Eye (tissue), 1 donor: ENCODE measurements at regions not wholly inside any gene's neighbourhood (a gene's known extent, or its start where the extent isn't known, plus 50 kb on each side); places are given as distances from the start of the nearest gene placed in this dataset.

Experiments
- DNase-seq: peaks from one replicate; pipeline ENCODE4 v3.0.0-alpha.2; 2015

DNA sequence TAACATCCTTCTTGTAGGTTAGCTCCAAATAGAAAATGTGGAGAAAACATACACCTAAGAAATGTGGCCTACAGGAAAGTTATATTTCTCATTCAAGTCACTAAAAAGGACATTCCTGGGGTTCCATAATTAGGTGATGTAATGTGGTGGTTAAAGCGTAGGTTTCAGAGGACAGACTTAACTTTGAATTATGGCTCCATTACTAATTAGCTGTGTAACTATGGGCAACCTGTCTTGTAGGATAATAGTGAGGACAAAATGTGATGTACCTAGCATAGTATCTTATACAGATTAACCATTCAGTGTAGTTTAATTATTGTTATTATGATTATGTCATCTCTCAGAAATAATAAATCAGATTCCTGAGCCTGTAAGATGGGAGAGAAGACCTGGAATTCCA, 602.5 kb downstream of the TSN start:
- no peak for DNase-seq

- no peak for DNase-seq
These were observed 603.3 kb downstream of the TSN start for GRCh38 chr2:122358729-122359128.

GRCh38 chr2:122363885-122364284, 608.4 kb downstream of the TSN start:
- no peak for DNase-seq

DNA sequence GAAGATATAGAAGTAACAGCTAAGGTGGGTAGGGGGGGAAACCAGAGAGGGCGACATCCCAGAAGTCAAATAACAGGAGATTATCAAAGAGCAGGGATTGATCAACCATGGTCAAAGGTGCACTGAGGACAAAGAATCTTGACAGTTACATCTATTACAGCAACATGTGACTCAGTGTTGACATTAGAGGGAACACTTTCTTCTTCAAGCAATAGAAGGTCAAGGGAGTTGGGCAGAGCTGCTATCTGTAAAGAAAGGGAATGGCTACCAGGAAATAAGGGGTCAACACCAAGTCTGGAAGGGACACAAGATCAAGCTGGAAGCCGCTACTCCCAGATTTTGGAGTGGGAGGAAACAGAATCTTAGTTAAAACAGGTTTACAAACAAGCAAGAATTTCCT, 611.0 kb downstream of the TSN start:
- DNase-seq: peak; percentile 4

- DNase-seq: peak; percentile 59
These were observed 611.7 kb downstream of the TSN start for GRCh38 chr2:122366969-122367645.

- peak; percentile 78 for DNase-seq
These were observed 612.2 kb downstream of the TSN start for GRCh38 chr2:122367646-122368010.

GRCh38 chr2:122368576-122369243, 613.3 kb downstream of the TSN start:
- DNase-seq: peak; percentile 8

GRCh38 chr2:122378521-122378920, 623.1 kb downstream of the TSN start:
- DNase-seq: peak; percentile 48

DNA sequence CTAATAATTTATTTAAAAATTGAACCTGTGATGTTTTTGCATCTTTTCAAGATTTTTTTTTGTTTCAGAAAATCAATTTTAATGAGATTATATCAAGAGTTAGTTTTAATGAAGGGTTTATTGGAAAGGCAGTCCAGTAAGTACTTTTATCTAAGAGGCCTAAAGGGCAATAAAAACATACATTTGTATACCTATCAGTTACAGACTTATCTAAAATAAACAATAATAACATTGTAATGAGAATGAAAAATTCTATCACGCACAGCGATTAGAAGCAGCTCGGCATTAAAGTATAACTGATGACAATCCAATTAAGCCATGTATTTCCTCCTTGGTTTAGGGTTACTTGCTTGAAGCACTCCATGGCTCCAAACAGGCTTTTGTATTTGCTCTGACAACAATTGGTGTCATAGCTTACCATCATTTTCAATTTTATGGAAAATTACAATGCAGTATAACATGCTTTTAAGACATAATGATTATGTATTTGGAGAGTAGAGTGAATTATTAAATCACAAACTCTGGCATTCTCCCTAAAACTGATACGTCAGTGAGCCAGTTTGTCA, 629.4 kb downstream of the TSN start:
- DNase-seq: no peak

DNA sequence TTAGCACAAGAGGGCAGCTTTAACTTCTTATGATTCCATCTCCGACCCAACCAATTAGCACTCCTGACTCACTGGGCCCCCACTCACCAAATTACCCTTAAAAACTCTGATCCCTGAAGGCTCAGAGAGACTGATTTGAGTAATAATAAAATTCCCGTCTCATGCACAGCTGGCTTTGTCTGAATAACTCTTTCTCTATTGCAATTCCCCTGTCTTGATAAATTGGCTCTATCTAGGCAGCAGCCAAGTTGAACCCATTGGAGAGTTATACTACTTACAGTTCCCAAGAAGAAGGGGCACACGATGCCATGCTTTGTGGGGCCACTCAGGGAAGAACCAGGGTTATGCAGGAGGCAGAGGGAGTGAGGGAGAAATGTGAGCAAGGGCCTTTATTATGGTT, 632.8 kb downstream of the TSN start:
- DNase-seq: no peak

GRCh38 chr2:122389694-122390093, 634.2 kb downstream of the TSN start:
- no peak for DNase-seq

GRCh38 chr2:122390406-122390805, 635.0 kb downstream of the TSN start:
- DNase-seq: no peak

- DNase-seq: no peak
These were observed 636.3 kb downstream of the TSN start for GRCh38 chr2:122391726-122392125.

DNA sequence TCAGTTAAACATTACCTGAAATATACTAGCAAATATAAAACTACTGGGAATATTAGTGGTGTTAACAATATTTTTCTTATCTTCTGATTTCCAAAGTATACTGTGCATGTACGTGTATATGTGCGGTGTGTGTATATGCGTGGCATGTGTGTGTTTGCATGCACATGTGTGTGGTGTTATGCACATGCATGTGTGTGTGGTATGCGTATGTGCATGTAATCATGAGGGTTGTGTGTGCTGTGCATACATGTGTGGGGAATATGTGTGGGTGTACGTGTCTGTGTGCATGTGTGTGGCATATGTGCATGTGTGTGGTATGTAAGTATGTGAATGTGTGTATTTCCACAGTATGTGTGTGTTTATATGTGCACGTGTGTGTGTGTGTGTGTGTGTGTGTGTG, 640.2 kb downstream of the TSN start:
- DNase-seq: no peak

DNA sequence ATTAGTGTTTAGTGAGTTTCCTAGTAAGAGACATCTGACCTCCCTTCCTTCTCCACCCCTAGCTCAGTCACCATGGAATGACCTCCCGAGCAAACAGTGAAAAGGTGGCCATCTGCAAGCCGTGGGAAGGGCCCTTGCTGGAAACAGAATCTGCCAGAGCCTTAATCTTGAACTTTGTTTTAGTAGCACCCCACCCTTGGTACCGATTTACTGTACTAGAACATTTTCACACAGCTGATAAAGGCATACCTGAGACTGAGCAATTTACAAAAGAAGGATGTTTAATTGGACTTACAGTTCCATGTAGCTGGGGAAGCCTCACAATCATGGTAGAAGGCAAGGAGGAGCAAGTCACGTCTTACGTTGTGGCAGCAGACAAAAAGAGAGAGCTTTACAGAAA, 655.8 kb downstream of the TSN start:
- no peak for DNase-seq

- peak; percentile 25 for DNase-seq
These were observed 656.9 kb downstream of the TSN start for GRCh38 chr2:122412360-122412759.

DNA sequence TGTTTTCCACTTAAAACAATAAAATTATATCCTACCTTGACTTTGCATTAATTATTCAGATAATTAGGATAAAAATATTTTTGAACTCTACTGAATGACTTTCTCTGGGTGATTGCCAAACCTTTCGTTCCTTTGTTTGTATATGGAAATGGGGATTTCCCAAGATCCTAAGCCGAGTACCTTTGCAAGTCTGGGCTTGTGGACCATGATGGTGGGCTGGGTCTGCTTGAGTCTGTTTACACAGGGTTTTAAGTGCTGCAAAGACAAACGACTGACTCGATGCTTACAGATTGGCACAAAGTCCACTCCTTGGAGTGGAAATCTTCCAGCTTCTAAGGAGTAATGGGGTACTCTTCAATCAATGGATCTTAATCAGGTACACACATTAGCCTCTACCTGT, 659.5 kb downstream of the TSN start:
- DNase-seq: no peak

DNA sequence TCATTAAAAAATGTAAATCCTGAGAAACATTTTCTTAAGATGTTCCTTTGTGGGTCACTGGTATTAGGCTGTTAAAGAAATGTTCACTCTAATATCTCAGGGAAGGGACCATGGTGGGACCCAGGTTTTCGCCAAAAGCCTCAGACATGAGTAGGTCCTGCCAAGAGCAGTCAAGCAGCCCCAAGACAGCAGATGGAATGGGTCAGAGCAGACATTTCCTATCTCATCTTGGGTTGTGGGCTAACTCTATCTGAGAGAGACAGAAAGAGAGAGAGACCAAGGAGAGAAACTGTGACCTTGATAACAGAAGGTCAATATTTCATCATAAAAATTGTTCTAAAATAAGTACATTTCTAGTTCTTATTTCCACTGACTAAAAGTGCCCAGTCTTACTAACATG, 661.7 kb downstream of the TSN start:
- DNase-seq: no peak

- no peak for DNase-seq
These were observed 666.3 kb downstream of the TSN start for GRCh38 chr2:122421775-122422174.

DNA sequence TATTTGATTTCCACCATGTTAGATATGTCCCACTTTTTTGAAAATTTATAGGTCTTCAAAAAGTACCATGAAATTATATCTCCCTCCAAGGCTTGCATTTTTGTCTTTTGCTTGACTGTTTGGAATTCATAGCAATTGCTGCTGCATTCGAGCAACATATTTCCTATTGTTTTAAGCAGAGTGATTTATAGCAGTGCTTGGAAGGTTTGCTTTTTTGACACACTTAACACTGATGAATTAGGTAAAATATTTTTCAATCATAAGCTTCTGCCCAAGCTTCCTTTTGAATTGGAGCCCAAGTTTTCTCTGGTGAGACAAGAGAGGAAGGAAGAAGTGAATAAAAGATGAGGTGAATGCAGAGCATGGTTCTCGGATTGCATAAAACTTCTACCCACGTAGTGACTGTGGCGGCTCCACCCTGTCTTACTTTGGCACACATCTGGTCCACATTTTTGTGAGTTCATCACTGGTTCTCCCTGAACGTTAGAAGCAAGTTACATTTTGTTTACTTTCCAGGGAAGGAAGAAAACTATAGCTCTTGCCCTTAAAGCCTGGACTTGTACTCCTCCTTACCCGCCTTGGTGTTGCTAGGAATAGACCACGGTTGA, 667.0 kb downstream of the TSN start:
- DNase-seq: no peak

DNA sequence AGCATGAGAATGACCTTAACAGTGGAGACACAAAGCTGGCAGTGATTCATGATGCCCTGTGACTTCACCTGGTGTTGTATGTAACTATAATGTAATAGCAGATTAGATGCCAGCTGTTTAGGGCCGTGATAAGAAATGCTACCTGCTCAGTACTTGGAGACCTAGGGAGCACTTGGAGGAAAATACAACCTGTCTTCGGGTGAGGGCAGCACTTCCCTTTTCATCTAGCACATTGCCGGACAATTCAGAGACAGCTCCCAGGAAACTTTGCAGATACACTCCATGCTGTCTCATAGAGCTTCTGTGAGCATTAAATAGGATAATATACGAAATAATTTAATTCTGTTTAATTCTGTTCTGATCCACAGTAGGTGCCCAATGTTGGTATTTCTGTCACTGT, 668.5 kb downstream of the TSN start:
- DNase-seq: no peak

DNA sequence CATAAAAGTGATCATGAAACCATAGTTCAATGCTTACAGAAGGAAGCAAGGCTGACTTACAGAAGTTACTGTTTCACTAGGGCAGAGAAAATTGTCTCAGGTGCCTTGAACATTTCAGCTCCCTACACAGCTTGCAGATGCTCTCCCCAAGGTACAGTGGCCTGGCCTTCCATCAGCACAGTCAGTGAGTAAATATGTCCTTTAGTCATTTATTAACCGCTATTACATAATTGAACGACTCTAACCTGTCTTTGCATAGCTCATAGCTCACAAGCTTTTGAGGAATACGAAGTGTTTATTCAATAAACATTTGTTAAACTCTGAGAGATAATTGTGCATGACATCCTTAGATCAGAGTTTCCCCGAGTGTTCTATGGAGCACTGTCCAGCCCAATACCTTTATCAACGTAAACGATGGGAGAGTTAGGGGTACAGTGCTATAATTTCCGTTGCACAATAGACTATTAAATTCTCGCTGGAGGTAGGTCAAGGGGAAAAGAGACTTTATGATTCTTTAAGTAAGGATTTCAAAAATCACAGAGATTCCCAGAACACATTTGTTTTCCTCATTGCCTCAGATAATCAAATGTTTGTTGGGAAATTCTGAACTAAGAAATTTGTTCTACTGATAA, 677.8 kb downstream of the TSN start:
- no peak for DNase-seq

DNA sequence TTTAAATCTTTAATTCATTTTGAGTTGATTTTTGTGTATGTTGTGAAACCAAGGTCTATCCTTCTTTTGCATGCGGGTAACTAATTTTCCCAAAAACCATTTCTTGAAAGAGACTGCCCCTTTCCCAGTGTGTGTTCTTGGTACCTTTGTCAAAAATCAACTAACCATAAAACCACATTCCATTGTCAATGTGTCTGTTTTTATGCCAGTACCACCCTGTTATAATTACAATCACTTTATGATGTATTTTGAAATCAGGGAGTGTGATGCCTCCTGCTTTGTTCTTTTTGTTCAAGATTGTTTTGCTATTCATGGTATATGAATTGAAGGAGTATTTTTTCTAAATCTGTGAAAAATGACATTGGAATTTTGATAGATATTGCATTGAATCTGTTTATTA, 689.6 kb downstream of the TSN start:
- DNase-seq: no peak

DNA sequence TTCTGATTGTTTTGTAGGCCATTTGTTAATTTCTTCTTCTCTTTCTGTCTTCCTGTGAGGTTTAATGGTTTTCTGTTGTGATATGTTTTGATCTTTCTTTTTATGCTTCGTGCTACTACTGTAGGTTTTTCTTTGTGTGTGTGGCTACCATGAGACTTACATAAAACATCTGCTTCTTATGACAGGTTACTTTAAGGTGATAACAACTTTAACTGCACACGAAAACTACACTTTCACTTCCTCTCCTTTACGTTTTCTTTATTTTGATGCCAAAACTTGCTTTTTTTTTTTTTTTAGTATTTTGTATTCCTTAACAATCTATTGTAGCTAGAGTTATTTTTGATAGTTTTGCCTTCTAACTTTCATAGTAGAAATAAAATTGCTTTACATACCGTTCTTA, 691.3 kb downstream of the TSN start:
- no peak for DNase-seq
